B cell (primary cell): ENCODE measurements at regions not wholly inside any gene's neighbourhood (a gene's known extent, or its start where the extent isn't known, plus 50 kb on each side); places are given as distances from the start of the nearest gene placed in this dataset.
A peak's percentile ranks its signal among the peaks of the same experiment; 100 is the strongest.

Experiments
- ATAC-seq: fragments of 200-7000 bp; cut with Tn5 transposase; one replicate; pipeline ENCODE4 v1.10.0; 2021; ENCODE audit warnings: low read depth, mild to moderate bottlenecking, moderate number of reproducible peaks, moderate library complexity
- CTCF ChIA-PET: fragments of 350-600 bp; sonication (Branson Sonifier 250); formaldehyde crosslinking; loops from one replicate; lab custom pipeline; 2021; ENCODE audit warnings: antibody characterized with exemption, inconsistent platforms; lab: Charles Lee
- POLR2A ChIA-PET: fragments of 350-600 bp; sonication (Branson Sonifier 250); formaldehyde crosslinking; loops from one replicate; lab custom pipeline; 2021; ENCODE audit warnings: antibody characterized with exemption; lab: Charles Lee
- DNase-seq: peaks from one replicate; pipeline ENCODE4 v3.0.0; 2013
- H2AFZ ChIP-seq: 2 replicates; pipeline ENCODE4 v1.6.1; 2012; ENCODE audit warnings: mild to moderate bottlenecking, low read depth, low read length; ENCODE audit not compliant: insufficient read depth, poor library complexity, severe bottlenecking
- H3K27ac ChIP-seq, 2 donors: 1 replicate in 1 of 2; 2 replicates in 1 of 2; pipeline ENCODE4 v1.5.1; 2012 to 2013; ENCODE audit warnings: low read length in 2 of 2, mild to moderate bottlenecking in 2 of 2, moderate library complexity in 1 of 2
- H3K27me3 ChIP-seq, 4 experiments: fragments of 200-600 bp in 1 of 4; sonication (generic) in 1 of 4; replicated peaks in 1 of 4; 1 replicate in 2 of 4; 2 replicates in 2 of 4; pipeline versions ENCODE4 v1.6.1 to v1.7.0; 2013 to 2016; ENCODE audit warnings: low read length in 3 of 4, mild to moderate bottlenecking in 2 of 4, mixed read lengths in 1 of 4, moderate library complexity in 1 of 4; ENCODE audit not compliant: insufficient read depth in 4 of 4, control insufficient read depth in 3 of 4; ENCODE audit errors: control extremely low read depth in 1 of 4
- H3K36me3 ChIP-seq, 2 experiments: replicated peaks in 1 of 2; 1 replicate in 1 of 2; 2 replicates in 1 of 2; pipeline versions ENCODE4 v1.6.1 to v1.7.1; 2013; ENCODE audit warnings: low read length in 1 of 2; ENCODE audit not compliant: insufficient read depth in 2 of 2, control insufficient read depth in 1 of 2; ENCODE audit errors: control extremely low read depth in 1 of 2, extremely low read depth in 1 of 2
- H3K4me1 ChIP-seq, 2 donors: fragments of 200-600 bp in 1 of 2; sonication (generic) in 1 of 2; 1 replicate in 1 of 2; 2 replicates in 1 of 2; pipeline versions ENCODE4 v1.5.1 to v1.6.1; 2013 to 2017; ENCODE audit warnings: low read length in 2 of 2; ENCODE audit not compliant: control insufficient read depth in 2 of 2, insufficient read depth in 2 of 2
- H3K4me2 ChIP-seq: replicated peaks from 2 replicates; pipeline ENCODE3; 2012; ENCODE audit warnings: mild to moderate bottlenecking, low read depth, low read length; ENCODE audit not compliant: poor library complexity, severe bottlenecking
- H3K4me3 ChIP-seq, 5 experiments: fragments of 200-600 bp in 1 of 5; sonication (generic) in 1 of 5; 1 replicate in 3 of 5; 2 replicates in 2 of 5; pipeline versions ENCODE4 v1.5.1 to v1.7.0; 2011 to 2016; ENCODE audit warnings: low read length in 4 of 5, mild to moderate bottlenecking in 4 of 5, low read depth in 2 of 5, control low read depth in 1 of 5, moderate library complexity in 1 of 5; ENCODE audit not compliant: insufficient read depth in 1 of 5; ENCODE audit errors: control extremely low read depth in 1 of 5, extremely low read depth in 1 of 5
- H3K79me2 ChIP-seq: fragments of 200-600 bp; sonication (generic); one replicate; pipeline ENCODE4 v1.6.0; 2016; ENCODE audit warnings: low read length; ENCODE audit not compliant: control insufficient read depth, insufficient read depth
- H3K9ac ChIP-seq: fragments of 200-600 bp; sonication (generic); 2 replicates; pipeline ENCODE4 v1.6.1; 2017; ENCODE audit warnings: mild to moderate bottlenecking, low read length, moderate library complexity
- H3K9me3 ChIP-seq, 3 donors: one replicate each; pipeline versions ENCODE4 v1.6.1 to v1.7.1; 2013; ENCODE audit warnings: low read length in 2 of 3; ENCODE audit not compliant: control insufficient read depth in 2 of 3, insufficient read depth in 1 of 3; ENCODE audit errors: control extremely low read depth in 1 of 3
- H4K20me1 ChIP-seq: 2 replicates; pipeline ENCODE4 v1.6.0; 2012; ENCODE audit warnings: mild to moderate bottlenecking, low read length; ENCODE audit not compliant: insufficient read depth, control insufficient read depth, poor library complexity, severe bottlenecking
- H3K27ac Mint-ChIP-seq: one replicate; pipeline ENCODE4 v1.8.0; 2021; ENCODE audit warnings: mixed read lengths
- H3K27me3 Mint-ChIP-seq: one replicate; pipeline ENCODE4 v1.8.0; 2021; ENCODE audit warnings: mixed read lengths
- H3K4me1 Mint-ChIP-seq: one replicate; pipeline ENCODE4 v1.8.0; 2021; ENCODE audit warnings: mixed read lengths
- H3K4me3 Mint-ChIP-seq: one replicate; pipeline ENCODE4 v1.8.0; 2021; ENCODE audit warnings: mixed read lengths
- H3K9me3 Mint-ChIP-seq: one replicate; pipeline ENCODE4 v1.8.0; 2022; ENCODE audit warnings: mixed read lengths; ENCODE audit not compliant: insufficient read depth
- EZH2 ChIP-seq: IDR thresholded peaks from 2 replicates; pipeline ENCODE4 v1.6.1; 2012; ENCODE audit warnings: borderline replicate concordance, low read depth, mild to moderate bottlenecking, moderate library complexity, low read length; ENCODE audit not compliant: insufficient read depth, poor library complexity, severe bottlenecking
- WGBS: methylation state at CpG from one replicate; pipeline ENCODE4 v1.1.5; 2013; ENCODE audit warnings: missing lambda C conversion rate; ENCODE audit not compliant: insufficient coverage; 5-methylcytosine and 5-hydroxymethylcytosine counted together
- intact Hi-C: fragments of 100-400 bp; cut with micrococcal nuclease; formaldehyde crosslinking; loops from one replicate; pipeline ENCODE4 v1.10.0; 2022
- TF ChIP-seq, protein P1 (sequence below): fragments of 200-600 bp; IDR thresholded peaks from one replicate; pipeline ENCODE4 v1.8.0; 2022; ENCODE audit warnings: antibody characterized with exemption, mild to moderate bottlenecking

DNA sequence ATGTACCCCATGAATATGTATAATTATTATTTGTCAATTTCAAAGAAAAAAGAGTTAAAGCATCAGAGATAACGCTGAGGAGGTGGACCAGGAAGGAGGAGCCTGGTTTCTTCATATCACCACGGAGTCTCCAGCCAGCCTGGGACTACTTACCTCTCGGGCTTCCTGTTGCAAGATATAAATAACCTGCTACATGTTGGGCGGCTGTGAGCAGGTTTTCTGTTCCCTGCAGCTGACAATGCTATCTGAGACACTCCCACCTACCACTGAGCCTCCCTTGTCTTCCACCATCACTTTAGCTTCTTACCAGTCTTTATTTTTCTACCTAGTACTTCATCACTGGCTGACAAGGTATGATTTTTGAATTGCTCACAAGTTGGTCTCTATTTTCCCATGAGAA is 102.7 kb upstream of the CPEB4 start:
- TF ChIP-seq, protein P1, sequence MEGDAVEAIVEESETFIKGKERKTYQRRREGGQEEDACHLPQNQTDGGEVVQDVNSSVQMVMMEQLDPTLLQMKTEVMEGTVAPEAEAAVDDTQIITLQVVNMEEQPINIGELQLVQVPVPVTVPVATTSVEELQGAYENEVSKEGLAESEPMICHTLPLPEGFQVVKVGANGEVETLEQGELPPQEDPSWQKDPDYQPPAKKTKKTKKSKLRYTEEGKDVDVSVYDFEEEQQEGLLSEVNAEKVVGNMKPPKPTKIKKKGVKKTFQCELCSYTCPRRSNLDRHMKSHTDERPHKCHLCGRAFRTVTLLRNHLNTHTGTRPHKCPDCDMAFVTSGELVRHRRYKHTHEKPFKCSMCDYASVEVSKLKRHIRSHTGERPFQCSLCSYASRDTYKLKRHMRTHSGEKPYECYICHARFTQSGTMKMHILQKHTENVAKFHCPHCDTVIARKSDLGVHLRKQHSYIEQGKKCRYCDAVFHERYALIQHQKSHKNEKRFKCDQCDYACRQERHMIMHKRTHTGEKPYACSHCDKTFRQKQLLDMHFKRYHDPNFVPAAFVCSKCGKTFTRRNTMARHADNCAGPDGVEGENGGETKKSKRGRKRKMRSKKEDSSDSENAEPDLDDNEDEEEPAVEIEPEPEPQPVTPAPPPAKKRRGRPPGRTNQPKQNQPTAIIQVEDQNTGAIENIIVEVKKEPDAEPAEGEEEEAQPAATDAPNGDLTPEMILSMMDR = no peak
- TF ChIP-seq EZH2 = no peak
- peaks cover 63% of the 10 kb centered on the region for H3K4me1 Mint-ChIP-seq
- no peaks in the 10 kb centered on the region for H4K20me1 ChIP-seq
- WGBS = 11% methylated on average over 3 of the region's 4 CpGs
- DNase-seq (no peak), ATAC-seq (no peak)
- no peaks in the 10 kb centered on the region for H3K79me2 ChIP-seq
- H3K27me3 ChIP-seq = no peaks in the 10 kb centered on the region
- H3K9ac ChIP-seq = no peak overlapping the region
- H3K27me3 Mint-ChIP-seq = no peaks in the 10 kb centered on the region
- POLR2A ChIA-PET = no interaction called here
- H3K4me3 Mint-ChIP-seq = peak overlapping the region; percentile 8
- H3K4me2 ChIP-seq = peak overlapping the region; percentile 44
- peaks cover 38 to 54% of the 10 kb centered on the region in 2 donors for H3K4me1 ChIP-seq
- CTCF ChIA-PET = interaction anchor here (0.9 to 2.9 kb wide), 11 partner anchors 36 to 188 kb away, joined by 3 to 28 read pairs (median 5); no protein-coding TSS in a partner anchor
- H3K9me3 ChIP-seq = no peaks in the 10 kb centered on the region
- no peak overlapping the region for H3K27ac ChIP-seq
- H3K9me3 Mint-ChIP-seq = no peaks in the 10 kb centered on the region
- H3K36me3 ChIP-seq = no peaks in the 10 kb centered on the region
- H2AFZ ChIP-seq = no peak overlapping the region
- H3K27ac Mint-ChIP-seq = no peak overlapping the region
- H3K4me3 ChIP-seq = peak overlapping the region in 1 of 5 experiments; percentile 10
- intact Hi-C loops = no loop called here

DNA sequence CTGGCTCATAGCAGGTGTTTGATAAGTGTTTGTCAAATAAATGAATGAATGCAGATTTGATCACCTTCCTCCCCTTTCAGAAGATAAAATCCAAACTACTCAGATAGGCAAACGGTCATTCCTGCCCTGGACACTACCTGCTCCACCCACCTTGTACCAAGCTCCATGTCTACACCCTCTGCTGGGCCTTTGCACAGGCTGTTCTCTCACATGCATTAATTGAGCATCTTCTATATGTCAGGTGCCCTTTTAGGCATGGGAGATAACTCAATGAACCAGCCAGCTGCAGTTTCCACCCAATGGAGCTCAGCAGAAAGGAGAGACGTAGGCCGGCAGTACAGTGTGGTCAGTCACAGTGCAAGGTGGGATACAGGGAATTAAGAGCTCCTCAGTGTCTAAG is 102.3 kb upstream of the CPEB4 start:
- Histone ChIP-seq H3K36me3 (no peaks in the 10 kb centered on the region), H3K27me3 (no peaks in the 10 kb centered on the region), H3K4me2 (peak overlapping the region; percentile 44), H3K79me2 (no peaks in the 10 kb centered on the region), H3K4me1 (peaks cover 38 to 54% of the 10 kb centered on the region in 2 donors), H4K20me1 (no peaks in the 10 kb centered on the region), H3K27ac (no peak overlapping the region), H3K9ac (no peak overlapping the region), H3K4me3 (peak overlapping the region in 1 of 5 experiments; percentile 10), H2AFZ (no peak overlapping the region), H3K9me3 (no peaks in the 10 kb centered on the region)
- POLR2A ChIA-PET = interaction anchor here (0.6 kb wide), 1 partner anchor 35 kb away, joined by 3 read pairs; no protein-coding TSS in a partner anchor
- peak overlapping the region; percentile 8 for H3K4me3 Mint-ChIP-seq
- H3K27ac Mint-ChIP-seq = no peak overlapping the region
- no peaks in the 10 kb centered on the region for H3K9me3 Mint-ChIP-seq
- H3K4me1 Mint-ChIP-seq = peaks cover 59% of the 10 kb centered on the region
- CTCF ChIA-PET = interaction anchor here (0.9 to 2.9 kb wide), 18 partner anchors 8 to 187 kb away, joined by 3 to 28 read pairs (median 4); partner anchors contain the start of genes BOD1 and CPEB4
- WGBS = 84% methylated on average over 3 of the region's 3 CpGs
- TF ChIP-seq, protein P1 = no peak
- TF ChIP-seq EZH2 = no peak
- intact Hi-C loops = loop anchor here (1.0 to 2.0 kb wide), 3 partner anchors 103 to 187 kb away; partner anchors contain the start of gene CPEB4
- no peaks in the 10 kb centered on the region for H3K27me3 Mint-ChIP-seq
- DNase-seq (no peak), ATAC-seq (no peak)
